Spleen (tissue), 11 donors: ENCODE measurements at regions not wholly inside any gene's neighbourhood (a gene's known extent, or its start where the extent isn't known, plus 50 kb on each side); places are given as distances from the start of the nearest gene placed in this dataset.

Experiments used
- DNase-seq: peaks from one replicate; pipeline ENCODE4 v3.0.0-alpha.2; 2020
- H3K27ac ChIP-seq, 8 donors: fragments of 200-600 bp; sonication (generic) in 7 of 8; 1 replicate in 4 of 8; 2 replicates in 4 of 8; pipeline versions ENCODE4 v1.5.0 to v1.8.0; 2016 to 2021; ENCODE audit warnings: inconsistent platforms in 4 of 8, mild to moderate bottlenecking in 4 of 8, moderate library complexity in 1 of 8
- H3K27me3 ChIP-seq, 7 donors: fragments of 200-600 bp; sonication (generic) in 6 of 7; replicated peaks in 1 of 7; 1 replicate in 4 of 7; 2 replicates in 3 of 7; pipeline versions ENCODE4 v1.5.0 to v1.8.0; 2016 to 2021; ENCODE audit warnings: inconsistent platforms in 3 of 7, mild to moderate bottlenecking in 1 of 7
- H3K36me3 ChIP-seq, 6 donors: fragments of 200-600 bp; sonication (generic) in 5 of 6; 1 replicate in 4 of 6; 2 replicates in 2 of 6; pipeline versions ENCODE4 v1.5.0 to v1.8.0; 2016 to 2021; ENCODE audit warnings: inconsistent platforms in 2 of 6
- H3K4me1 ChIP-seq, 6 donors: fragments of 200-600 bp; sonication (generic) in 5 of 6; 1 replicate in 3 of 6; 2 replicates in 3 of 6; pipeline versions ENCODE4 v1.5.0 to v1.8.0; 2016 to 2021; ENCODE audit warnings: inconsistent platforms in 3 of 6
- H3K4me3 ChIP-seq, 8 donors: fragments of 200-600 bp; sonication (generic) in 7 of 8; 1 replicate in 4 of 8; 2 replicates in 4 of 8; pipeline versions ENCODE4 v1.5.0 to v1.8.0; 2016 to 2021; ENCODE audit warnings: inconsistent platforms in 4 of 8, mild to moderate bottlenecking in 4 of 8, moderate library complexity in 2 of 8
- H3K9me3 ChIP-seq, 8 donors: fragments of 200-600 bp; sonication (generic) in 7 of 8; 1 replicate in 4 of 8; 2 replicates in 4 of 8; pipeline versions ENCODE4 v1.5.0 to v1.8.0; 2016 to 2021; ENCODE audit warnings: inconsistent platforms in 4 of 8
- POLR2A ChIP-seq, 3 donors: fragments of 450-650 bp; IDR thresholded peaks; one replicate each; pipeline ENCODE4 v1.5.1; 2017; ENCODE audit warnings: antibody characterized with exemption in 3 of 3, mild to moderate bottlenecking in 1 of 3
- POLR2AphosphoS5 ChIP-seq, 3 donors: sonication (generic); formaldehyde crosslinking; IDR thresholded peaks; one replicate each; pipeline ENCODE4 v1.5.1; 2017; ENCODE audit warnings: antibody characterized with exemption in 3 of 3
- WGBS, 5 donors: extraction: QIAGEN DNeasy Blood & Tissue Kit in 3 of 5; methylation state at CpG; one replicate each; pipeline versions ENCODE4 v1.1.5 to v1.1.7; 2013 to 2018; 5-methylcytosine and 5-hydroxymethylcytosine counted together
- intact Hi-C: fragments of 100-400 bp; cut with DNase I; formaldehyde crosslinking; loops from one replicate; pipeline ENCODE4 v1.15.0; 2023; ENCODE audit warnings: low total_unique reads
- TF ChIP-seq, protein P1 (sequence below), 11 experiments: fragments of 200-600 bp in 7 of 11; fragments of 450-650 bp in 4 of 11; sonication (generic) in 4 of 11; IDR thresholded peaks in 8 of 11; conservative IDR thresholded peaks in 3 of 11; 1 replicate in 7 of 11; 2 replicates in 4 of 11; pipeline versions ENCODE4 v1.4.0 to v1.8.0; 2016 to 2021; ENCODE audit warnings: antibody characterized with exemption in 11 of 11, inconsistent platforms in 4 of 11, mild to moderate bottlenecking in 1 of 11
- donor health status: healthy with polysubstance abuse.
- donor health status: DM: no; HTN: no; CAD: no; lungs with moderate emphysema.
- donor health status: DM: no; HTN: no; CAD: no.
- donor health status: Bipolar disorder and iron deficiency.
- donor health status: healthy.
- donor health status: DM: no; HTN: no; CAD: no.
- donor health status: DM: yes; HTN: yes; CAD: no.

DNA sequence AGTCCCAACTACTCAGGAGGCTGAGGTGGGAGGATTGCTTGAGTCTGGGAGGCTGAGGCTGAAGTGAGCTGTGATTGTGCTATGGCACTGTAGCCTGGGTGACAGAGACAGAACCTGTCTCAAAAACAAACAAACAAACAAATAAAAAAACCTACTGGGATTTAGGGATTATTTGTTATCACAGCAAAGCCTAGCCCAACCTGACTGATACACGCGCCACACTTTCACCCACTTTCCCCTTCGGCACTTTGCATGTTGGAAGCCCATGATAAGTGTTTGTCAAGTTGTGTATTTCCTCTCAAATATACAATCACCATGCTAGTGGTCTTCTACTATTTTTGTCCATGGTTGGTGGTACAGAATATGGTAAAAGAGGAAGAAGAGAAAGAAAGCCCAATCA is 50.5 kb upstream of the STC2 start:
- Histone ChIP-seq H3K36me3 (no peaks in the 10 kb centered on the region), H3K27ac (no peak overlapping the region), H3K27me3 (peaks cover 0 to 21% (median 0%) of the 10 kb centered on the region in 7 donors), H3K4me1 (no peaks in the 10 kb centered on the region), H3K4me3 (no peak overlapping the region), H3K9me3 (peaks cover 0 to 7% (median 0%) of the 10 kb centered on the region in 8 donors)
- TF ChIP-seq POLR2AphosphoS5 (IDR thresholded peaks at IDR 0.05) (no peak), POLR2A (IDR thresholded peaks at IDR 0.05) (no peak)
- TF ChIP-seq, protein P1, sequence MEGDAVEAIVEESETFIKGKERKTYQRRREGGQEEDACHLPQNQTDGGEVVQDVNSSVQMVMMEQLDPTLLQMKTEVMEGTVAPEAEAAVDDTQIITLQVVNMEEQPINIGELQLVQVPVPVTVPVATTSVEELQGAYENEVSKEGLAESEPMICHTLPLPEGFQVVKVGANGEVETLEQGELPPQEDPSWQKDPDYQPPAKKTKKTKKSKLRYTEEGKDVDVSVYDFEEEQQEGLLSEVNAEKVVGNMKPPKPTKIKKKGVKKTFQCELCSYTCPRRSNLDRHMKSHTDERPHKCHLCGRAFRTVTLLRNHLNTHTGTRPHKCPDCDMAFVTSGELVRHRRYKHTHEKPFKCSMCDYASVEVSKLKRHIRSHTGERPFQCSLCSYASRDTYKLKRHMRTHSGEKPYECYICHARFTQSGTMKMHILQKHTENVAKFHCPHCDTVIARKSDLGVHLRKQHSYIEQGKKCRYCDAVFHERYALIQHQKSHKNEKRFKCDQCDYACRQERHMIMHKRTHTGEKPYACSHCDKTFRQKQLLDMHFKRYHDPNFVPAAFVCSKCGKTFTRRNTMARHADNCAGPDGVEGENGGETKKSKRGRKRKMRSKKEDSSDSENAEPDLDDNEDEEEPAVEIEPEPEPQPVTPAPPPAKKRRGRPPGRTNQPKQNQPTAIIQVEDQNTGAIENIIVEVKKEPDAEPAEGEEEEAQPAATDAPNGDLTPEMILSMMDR (IDR thresholded peaks at IDR 0.05 in 8 of 11, conservative IDR thresholded peaks at IDR 0.05 in 3 of 11): no peak
- intact Hi-C loops: no loop called here
- DNase-seq: no peak
- 90 to 99% (median 95%) methylated on average over 3 of the region's 3 CpGs for WGBS, 5 donors
